ENCODE measurements at regions not wholly inside any gene's neighbourhood (a gene's known extent, or its start where the extent isn't known, plus 50 kb on each side); places are given as distances from the start of the nearest gene placed in this dataset.

- Histone ChIP-seq H3K27me3 (ENCODE audit: control insufficient read depth in 2 of 2, insufficient read depth in 2 of 2, low read length in 2 of 2) (no peaks in the 10 kb centered on the region), H3K9me3 (replicated peaks; ENCODE audit: control insufficient read depth, insufficient read depth, low read depth, low read length) (no peaks in the 10 kb centered on the region), H3K9ac (ENCODE audit: insufficient read depth in 1 of 2, low read depth in 2 of 2, low read length in 2 of 2) (no peak overlapping the region), H3K9me1 (ENCODE audit: control insufficient read depth, insufficient read depth, low read length) (no peaks in the 10 kb centered on the region), H3K4me2 (ENCODE audit: insufficient read depth, low read length) (no peak overlapping the region), H3K27ac (ENCODE audit: extremely low read depth, low read depth, low read length) (no peak overlapping the region), H3K36me3 (ENCODE audit: control insufficient read depth, insufficient read depth, low read length) (no peaks in the 10 kb centered on the region), H3K79me2 (ENCODE audit: control insufficient read depth, insufficient read depth, low read length) (no peaks in the 10 kb centered on the region), H2AFZ (ENCODE audit: low read depth, low read length) (no peak overlapping the region), H3K4me3 (no peak overlapping the region), H3K4me1 (replicated peaks in 1 of 2; ENCODE audit: control insufficient read depth in 2 of 2, insufficient read depth in 2 of 2, low read length in 2 of 2) (no peaks in the 10 kb centered on the region), H4K20me1 (replicated peaks; ENCODE audit: control insufficient read depth, insufficient read depth, low read length) (no peaks in the 10 kb centered on the region)
- ATAC-seq (no peak), DNase-seq (ENCODE audit: extremely low read depth in 1 of 4, low spot score in 3 of 4) (no peak), FAIRE-seq (no peak)
- in situ Hi-C loops (cut with MboI) (no loop called here), intact Hi-C loops (cut with micrococcal nuclease) (no loop called here)
- CTCF ChIA-PET (ENCODE audit: low intra/inter-chr PET ratio): no interaction called here
- no peak for TF ChIP-seq ZNF398 (CRISPR knock-in tag; IDR thresholded peaks at IDR 0.05)
- TF ChIP-seq PRPF4 (IDR thresholded peaks at IDR 0.05; ENCODE audit: insufficient read depth, low read depth, low read length, poor library complexity, severe bottlenecking): no peak
- TF ChIP-seq, protein P1, sequence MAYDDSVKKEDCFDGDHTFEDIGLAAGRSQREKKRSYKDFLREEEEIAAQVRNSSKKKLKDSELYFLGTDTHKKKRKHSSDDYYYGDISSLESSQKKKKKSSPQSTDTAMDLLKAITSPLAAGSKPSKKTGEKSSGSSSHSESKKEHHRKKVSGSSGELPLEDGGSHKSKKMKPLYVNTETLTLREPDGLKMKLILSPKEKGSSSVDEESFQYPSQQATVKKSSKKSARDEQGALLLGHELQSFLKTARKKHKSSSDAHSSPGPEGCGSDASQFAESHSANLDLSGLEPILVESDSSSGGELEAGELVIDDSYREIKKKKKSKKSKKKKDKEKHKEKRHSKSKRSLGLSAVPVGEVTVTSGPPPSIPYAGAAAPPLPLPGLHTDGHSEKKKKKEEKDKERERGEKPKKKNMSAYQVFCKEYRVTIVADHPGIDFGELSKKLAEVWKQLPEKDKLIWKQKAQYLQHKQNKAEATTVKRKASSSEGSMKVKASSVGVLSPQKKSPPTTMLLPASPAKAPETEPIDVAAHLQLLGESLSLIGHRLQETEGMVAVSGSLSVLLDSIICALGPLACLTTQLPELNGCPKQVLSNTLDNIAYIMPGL (CRISPR knock-in tag; IDR thresholded peaks at IDR 0.05): no peak
- TF ChIP-seq TCF3 (CRISPR knock-in tag; IDR thresholded peaks at IDR 0.05): no peak
- TF ChIP-seq, protein P2, sequence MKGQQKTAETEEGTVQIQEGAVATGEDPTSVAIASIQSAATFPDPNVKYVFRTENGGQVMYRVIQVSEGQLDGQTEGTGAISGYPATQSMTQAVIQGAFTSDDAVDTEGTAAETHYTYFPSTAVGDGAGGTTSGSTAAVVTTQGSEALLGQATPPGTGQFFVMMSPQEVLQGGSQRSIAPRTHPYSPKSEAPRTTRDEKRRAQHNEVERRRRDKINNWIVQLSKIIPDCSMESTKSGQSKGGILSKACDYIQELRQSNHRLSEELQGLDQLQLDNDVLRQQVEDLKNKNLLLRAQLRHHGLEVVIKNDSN (CRISPR knock-in tag; IDR thresholded peaks at IDR 0.05): no peak
- no peak for TF ChIP-seq ARHGAP35 (IDR thresholded peaks at IDR 0.05; ENCODE audit: partially characterized antibody)
- TF ChIP-seq ETV6 (IDR thresholded peaks at IDR 0.05; ENCODE audit: borderline replicate concordance in 1 of 2, low read depth in 2 of 2, low read length in 1 of 2): no peak
- TF ChIP-seq ETV6 (CRISPR knock-in tag; IDR thresholded peaks at IDR 0.05; ENCODE audit: borderline replicate concordance): no peak
- TF ChIP-seq ZNF707 (CRISPR knock-in tag; conservative IDR thresholded peaks at IDR 0.05): no peak
- no peak for TF ChIP-seq CBX8 (IDR thresholded peaks at IDR 0.05; ENCODE audit: borderline replicate concordance, extremely low read depth, low read depth, low read length, poor library complexity, severe bottlenecking)
- no peak for TF ChIP-seq ZNF586 (CRISPR knock-in tag; conservative IDR thresholded peaks at IDR 0.05)
- TF ChIP-seq BRD9 (IDR thresholded peaks at IDR 0.05; ENCODE audit: low read depth, partially characterized antibody): no peak
- TF ChIP-seq TRIM25 (IDR thresholded peaks at IDR 0.05; ENCODE audit: borderline replicate concordance): no peak
- POLR2A ChIA-PET: no interaction called here
- BruUV-seq (replicated peaks): no TSS peak
Observed at GRCh38 chr4:106493086-106493485, 124.5 kb upstream of the GIMD1 start.
